ENCODE measurements at regions not wholly inside any gene's neighbourhood (a gene's known extent, or its start where the extent isn't known, plus 50 kb on each side); places are given as distances from the start of the nearest gene placed in this dataset.

GRCh38 chr20:52921340-52921739 lies 50.8 kb upstream of the TSHZ2 start:
- DNase-seq (ENCODE audit: low read depth in 2 of 2) = no peak

GRCh38 chr20:52918311-52918710 lies 53.8 kb upstream of the TSHZ2 start:
- no peak for DNase-seq (ENCODE audit: low read depth in 2 of 2)

GRCh38 chr20:52915564-52915963 lies 56.6 kb upstream of the TSHZ2 start:
- no peak for DNase-seq (ENCODE audit: low read depth in 2 of 2)

GRCh38 chr20:52914870-52915269 lies 57.3 kb upstream of the TSHZ2 start:
- DNase-seq (ENCODE audit: low read depth in 2 of 2) = no peak

GRCh38 chr20:52913650-52914387 lies 58.3 kb upstream of the TSHZ2 start:
- no peak for DNase-seq (ENCODE audit: low read depth in 2 of 2)

- DNase-seq (ENCODE audit: low read depth in 2 of 2) = no peak
Measured at GRCh38 chr20:52905241-52905994, 66.7 kb upstream of the TSHZ2 start.

- DNase-seq (ENCODE audit: low read depth in 2 of 2) = no peak
Measured at GRCh38 chr20:52904837-52905236, 67.3 kb upstream of the TSHZ2 start.

GRCh38 chr20:52899041-52899608 lies 73.0 kb upstream of the TSHZ2 start:
- DNase-seq (ENCODE audit: low read depth in 2 of 2) = no peak

- no peak for DNase-seq (ENCODE audit: low read depth in 2 of 2)
Measured at GRCh38 chr20:52896348-52896747, 75.8 kb upstream of the TSHZ2 start.

GRCh38 chr20:52895701-52896100 lies 76.5 kb upstream of the TSHZ2 start:
- no peak for DNase-seq (ENCODE audit: low read depth in 2 of 2)

- no peak for DNase-seq (ENCODE audit: low read depth in 2 of 2)
Measured at GRCh38 chr20:52895235-52895634, 76.9 kb upstream of the TSHZ2 start.

GRCh38 chr20:52893498-52893897 lies 78.7 kb upstream of the TSHZ2 start:
- DNase-seq (ENCODE audit: low read depth in 2 of 2) = no peak

- DNase-seq (ENCODE audit: low read depth in 2 of 2) = no peak
Measured at GRCh38 chr20:52892023-52892422, 80.1 kb upstream of the TSHZ2 start.

- no peak for DNase-seq (ENCODE audit: low read depth in 2 of 2)
Measured at GRCh38 chr20:52890130-52890529, 82.0 kb upstream of the TSHZ2 start.

GRCh38 chr20:52889225-52889624 lies 82.9 kb upstream of the TSHZ2 start:
- DNase-seq (ENCODE audit: low read depth in 2 of 2) = no peak

GRCh38 chr20:52888096-52888495 lies 84.1 kb upstream of the TSHZ2 start:
- DNase-seq (ENCODE audit: low read depth in 2 of 2) = no peak

- no peak for DNase-seq (ENCODE audit: low read depth in 2 of 2)
Measured at GRCh38 chr20:52880997-52881396, 91.2 kb upstream of the TSHZ2 start.

- DNase-seq (ENCODE audit: low read depth in 2 of 2) = no peak
Measured at GRCh38 chr20:52880259-52880658, 91.9 kb upstream of the TSHZ2 start.

- no peak for DNase-seq (ENCODE audit: low read depth in 2 of 2)
Measured at GRCh38 chr20:52874241-52874640, 97.9 kb upstream of the TSHZ2 start.

GRCh38 chr20:52869698-52870501 lies 102.3 kb upstream of the TSHZ2 start:
- no peak for DNase-seq (ENCODE audit: low read depth in 2 of 2)

GRCh38 chr20:52869276-52869675 lies 102.9 kb upstream of the TSHZ2 start:
- no peak for DNase-seq (ENCODE audit: low read depth in 2 of 2)

GRCh38 chr20:52867305-52867704 lies 104.9 kb upstream of the TSHZ2 start:
- DNase-seq (ENCODE audit: low read depth in 2 of 2) = no peak

Data from stimulated activated CD8-positive, alpha-beta memory T cell treated with anti-CD3 and anti-CD28 coated beads, Interleukin-2, amount 100 ng/mL, for 48 hours (primary cell).